HG02588 (cell line): ENCODE measurements at regions not wholly inside any gene's neighbourhood (a gene's known extent, or its start where the extent isn't known, plus 50 kb on each side); places are given as distances from the start of the nearest gene placed in this dataset.

Source experiments
- ATAC-seq: cut with Tn5 transposase; IDR thresholded peaks from one replicate; pipeline ENCODE4 v1.9.1; 2021; ENCODE audit warnings: mild to moderate bottlenecking, moderate library complexity; ENCODE audit not compliant: unreplicated experiment

- ATAC-seq, result no peak
Observed at GRCh38 chr13:95445131-95445530, 107.4 kb upstream of the CLDN10 start.

GRCh38 chr13:95447814-95448213 is 104.7 kb upstream of the CLDN10 start:
- no peak for ATAC-seq

- no peak for ATAC-seq
Observed at GRCh38 chr13:95451656-95452055, 100.9 kb upstream of the CLDN10 start.

- ATAC-seq, result no peak
Observed at GRCh38 chr13:95452375-95452774, 100.1 kb upstream of the CLDN10 start.

- no peak for ATAC-seq
Observed at GRCh38 chr13:95455782-95456181, 96.7 kb upstream of the CLDN10 start.

- no peak for ATAC-seq
Observed at GRCh38 chr13:95456815-95457214, 95.7 kb upstream of the CLDN10 start.

- ATAC-seq, result peak; percentile 99
Observed at GRCh38 chr13:95457294-95457693, 95.2 kb upstream of the CLDN10 start.

- ATAC-seq, result no peak
Observed at GRCh38 chr13:95462801-95463200, 89.7 kb upstream of the CLDN10 start.

GRCh38 chr13:95463531-95463930 is 89.0 kb upstream of the CLDN10 start:
- no peak for ATAC-seq

GRCh38 chr13:95470574-95471366 is 81.8 kb upstream of the CLDN10 start:
- no peak for ATAC-seq

GRCh38 chr13:95471960-95472359 is 80.6 kb upstream of the CLDN10 start:
- no peak for ATAC-seq

GRCh38 chr13:95474992-95475391 is 77.5 kb upstream of the CLDN10 start:
- ATAC-seq, result no peak

GRCh38 chr13:95477187-95477586 is 75.3 kb upstream of the CLDN10 start:
- no peak for ATAC-seq

- no peak for ATAC-seq
Observed at GRCh38 chr13:95479731-95480130, 72.8 kb upstream of the CLDN10 start.

- peak; percentile 61 for ATAC-seq
Observed at GRCh38 chr13:95480131-95480545, 72.4 kb upstream of the CLDN10 start.

GRCh38 chr13:95480791-95481780 is 71.4 kb upstream of the CLDN10 start:
- no peak for ATAC-seq

- no peak for ATAC-seq
Observed at GRCh38 chr13:95484052-95484451, 68.5 kb upstream of the CLDN10 start.

- ATAC-seq, result no peak
Observed at GRCh38 chr13:95485045-95485517, 67.4 kb upstream of the CLDN10 start.

- ATAC-seq, result no peak
Observed at GRCh38 chr13:95485518-95486144, 66.9 kb upstream of the CLDN10 start.

- no peak for ATAC-seq
Observed at GRCh38 chr13:95492044-95492801, 60.3 kb upstream of the CLDN10 start.
